ENCODE measurements at regions not wholly inside any gene's neighbourhood (a gene's known extent, or its start where the extent isn't known, plus 50 kb on each side); places are given as distances from the start of the nearest gene placed in this dataset.

DNA sequence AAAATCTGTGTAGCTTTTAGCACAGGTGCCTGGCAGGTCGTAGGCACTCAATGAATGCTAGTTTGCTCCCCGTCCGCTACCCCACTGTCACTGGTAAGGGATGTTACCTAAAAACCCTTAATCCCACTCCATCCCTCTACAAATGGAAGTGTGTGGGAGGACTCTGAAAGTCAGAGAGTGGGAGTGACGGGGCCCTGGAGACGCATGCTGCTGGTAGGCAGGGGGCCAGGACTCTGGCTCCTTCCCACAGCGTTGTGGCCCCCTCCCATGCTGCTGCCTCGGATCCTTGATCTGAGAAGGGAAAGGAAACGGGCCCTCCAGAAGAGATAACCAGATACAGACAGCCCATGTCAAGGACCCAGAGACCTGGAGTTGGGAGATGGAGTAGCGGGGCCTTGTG is 249.3 kb downstream of the HAUS1 start:
- no peak for DNase-seq

GRCh38 chr18:46356278-46357033 is 252.3 kb downstream of the HAUS1 start:
- no peak for DNase-seq

DNA sequence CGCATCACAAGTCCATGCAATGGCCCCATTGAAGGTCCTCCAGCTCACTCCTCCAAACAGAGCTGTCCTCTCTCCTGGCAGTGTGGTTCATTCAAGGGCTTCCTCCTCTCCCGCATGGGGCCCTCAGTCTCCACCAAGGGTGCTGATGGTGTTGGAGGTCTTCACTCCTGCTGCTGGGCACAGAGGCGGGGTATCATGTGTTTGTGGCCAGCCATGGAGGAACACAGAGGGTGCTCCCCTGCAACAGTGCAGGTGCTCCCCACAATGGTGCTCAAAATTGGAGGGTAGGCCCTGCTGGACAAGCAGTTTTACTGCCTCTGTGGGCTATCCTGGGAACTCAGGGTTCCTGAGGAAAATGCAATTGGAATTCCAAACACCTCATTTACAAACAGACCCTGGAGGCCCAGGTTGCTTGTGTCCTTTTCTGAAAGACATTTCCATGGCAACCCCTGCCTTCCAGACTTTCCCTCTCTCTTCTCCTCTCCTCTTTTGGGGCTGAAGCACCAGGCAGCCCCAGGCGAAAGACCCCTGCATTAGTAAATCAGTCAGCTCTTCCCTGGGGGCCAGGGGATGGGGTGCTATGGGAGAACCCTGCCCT is 256.0 kb downstream of the HAUS1 start:
- DNase-seq, result no peak

DNA sequence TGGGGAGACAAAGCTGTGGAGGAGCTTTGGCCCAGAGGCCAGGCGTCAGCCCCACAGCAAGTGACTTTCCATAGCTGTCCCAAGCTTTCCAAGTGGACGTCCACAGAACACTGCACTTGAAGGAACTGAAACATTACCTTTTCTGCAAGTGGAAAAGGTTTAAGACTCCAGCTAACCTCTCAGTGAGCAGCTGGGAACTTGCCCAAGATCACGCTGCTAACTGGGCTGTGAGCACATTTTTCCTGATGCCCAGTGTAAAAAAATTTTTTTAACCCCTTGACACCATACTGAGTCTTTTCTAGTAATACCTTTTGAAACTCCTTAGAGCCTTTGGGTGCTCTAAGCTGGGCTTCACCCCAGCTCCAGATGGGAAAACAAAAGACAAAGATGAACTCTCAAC is 256.7 kb downstream of the HAUS1 start:
- DNase-seq, result no peak

- DNase-seq, result no peak
These were observed 258.3 kb downstream of the HAUS1 start for GRCh38 chr18:46362533-46362932.

DNA sequence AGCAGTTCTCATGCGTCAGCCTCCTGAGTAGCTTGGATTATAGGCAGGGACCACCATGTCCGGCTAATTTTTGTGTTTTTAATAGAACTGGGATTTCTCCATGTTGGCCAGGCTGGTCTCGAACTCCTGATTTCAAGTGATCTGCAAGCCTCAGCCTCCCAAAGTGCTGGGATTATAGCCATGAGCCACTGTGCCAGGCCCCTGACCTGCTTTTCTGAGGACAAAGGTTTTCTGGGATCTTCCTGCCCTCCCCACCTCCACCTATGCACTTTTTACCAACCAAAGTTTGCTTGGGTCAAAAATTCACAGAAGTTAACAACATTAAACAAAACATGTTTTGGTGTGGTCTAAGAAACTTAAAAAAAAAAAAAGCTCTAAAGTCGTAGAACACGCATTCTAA is 259.9 kb downstream of the HAUS1 start:
- no peak for DNase-seq

- DNase-seq, result no peak
These were observed 262.0 kb downstream of the HAUS1 start for GRCh38 chr18:46366201-46366600.

- DNase-seq, result no peak
These were observed 262.7 kb downstream of the HAUS1 start for GRCh38 chr18:46366751-46367376.

DNA sequence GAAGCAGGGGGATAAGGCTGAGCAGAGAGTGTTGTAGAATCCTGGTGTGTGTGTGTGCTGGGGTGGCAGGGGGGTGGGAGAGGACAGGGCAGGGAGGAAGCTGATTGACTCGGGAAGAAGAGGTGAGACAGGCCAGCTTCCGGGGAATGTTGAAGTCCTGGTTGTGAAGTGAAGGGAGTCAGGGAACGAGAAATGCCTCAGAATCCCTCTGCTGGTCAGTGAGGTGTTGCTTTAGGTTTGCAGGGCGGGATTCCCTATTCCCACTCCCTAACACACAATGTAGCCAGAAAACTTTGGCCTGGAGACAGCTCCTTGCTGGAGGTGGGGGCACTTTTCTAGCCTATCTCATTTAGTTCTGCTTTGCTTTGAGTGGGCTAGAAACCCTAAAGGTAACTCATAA is 265.1 kb downstream of the HAUS1 start:
- DNase-seq, result no peak

GRCh38 chr18:46370898-46371297 is 266.7 kb downstream of the HAUS1 start:
- DNase-seq, result no peak

GRCh38 chr18:46372670-46373069 is 268.5 kb downstream of the HAUS1 start:
- no peak for DNase-seq

GRCh38 chr18:46373131-46373530 is 268.9 kb downstream of the HAUS1 start:
- no peak for DNase-seq

DNA sequence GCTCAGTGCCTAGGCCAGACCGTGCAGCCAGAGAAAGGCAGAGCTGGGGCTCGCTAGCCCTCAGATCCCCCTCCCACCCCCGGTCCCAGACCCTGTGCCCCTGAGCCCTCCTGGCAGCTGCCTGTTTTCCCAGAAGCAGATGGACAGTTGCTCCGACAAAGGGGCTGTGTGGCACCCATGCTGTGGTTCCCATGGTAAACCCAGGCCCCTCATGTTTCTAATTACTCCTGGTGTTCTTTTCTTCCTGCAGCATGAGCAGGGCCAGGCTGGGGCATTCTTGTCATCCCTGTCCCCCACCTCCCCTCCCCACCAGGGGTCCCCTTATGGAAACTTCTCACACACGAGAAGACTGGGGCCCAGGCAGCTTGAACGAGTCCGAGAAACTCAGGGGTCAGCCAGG is 269.6 kb downstream of the HAUS1 start:
- DNase-seq, result no peak

DNA sequence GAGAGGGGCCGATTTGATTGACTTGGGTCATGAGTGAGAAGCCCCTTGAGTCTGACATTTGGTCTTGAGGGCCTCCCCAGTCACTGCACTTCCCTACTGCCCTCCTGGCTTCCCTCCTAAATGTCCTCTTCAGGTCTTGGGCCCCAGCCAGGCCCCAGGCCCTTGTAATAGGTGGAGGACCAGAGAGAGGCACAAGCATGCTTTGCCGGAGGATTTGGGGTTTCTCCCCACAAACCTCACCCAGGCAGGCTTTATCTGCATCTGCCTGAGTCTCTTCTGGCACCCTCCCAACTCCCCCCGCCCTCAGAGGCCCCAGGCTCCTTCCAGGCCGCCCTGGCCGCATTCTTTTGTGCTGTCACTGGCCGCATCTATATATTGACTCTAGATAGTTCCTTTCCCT is 270.7 kb downstream of the HAUS1 start:
- no peak for DNase-seq

DNA sequence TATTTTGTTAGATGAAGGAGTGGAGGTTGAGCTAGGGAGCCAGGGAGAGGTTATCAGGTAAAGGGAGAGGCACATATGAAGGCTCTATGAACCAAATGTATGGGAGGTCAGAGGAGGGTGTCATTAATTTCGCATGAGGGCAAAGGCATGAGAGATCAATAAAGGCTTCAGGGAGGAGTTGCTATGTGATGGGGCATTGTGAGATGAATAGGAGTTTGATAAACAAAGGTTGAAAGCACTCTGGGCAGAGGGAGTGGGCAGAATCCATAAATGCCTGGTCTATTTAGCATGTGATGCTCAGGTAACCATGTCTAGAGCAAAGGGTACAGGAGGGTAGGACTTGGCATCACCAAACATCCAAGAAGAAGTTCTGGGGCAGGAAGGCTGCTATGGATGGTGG is 273.4 kb downstream of the HAUS1 start:
- no peak for DNase-seq

GRCh38 chr18:46378126-46378863 is 274.1 kb downstream of the HAUS1 start:
- DNase-seq, result no peak

DNA sequence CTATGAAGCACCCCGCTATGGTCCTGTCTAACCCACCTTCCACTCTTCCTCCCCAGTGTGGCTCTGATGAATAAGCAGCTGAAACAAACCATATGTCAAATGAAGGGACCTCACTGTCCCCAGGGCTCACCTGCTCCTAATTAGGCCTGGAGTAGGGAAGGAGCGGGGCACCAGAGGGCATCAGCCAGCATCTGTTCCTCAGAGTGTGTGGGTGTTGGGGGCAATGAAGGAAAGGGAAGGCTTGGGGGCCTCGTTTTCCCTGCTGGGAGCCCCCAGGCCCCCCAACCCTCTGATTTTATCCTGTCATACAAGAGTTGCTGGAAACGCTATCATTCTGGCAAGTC is 274.7 kb downstream of the HAUS1 start:
- DNase-seq, result no peak

GRCh38 chr18:46379323-46379950 is 275.3 kb downstream of the HAUS1 start:
- DNase-seq, result no peak

DNA sequence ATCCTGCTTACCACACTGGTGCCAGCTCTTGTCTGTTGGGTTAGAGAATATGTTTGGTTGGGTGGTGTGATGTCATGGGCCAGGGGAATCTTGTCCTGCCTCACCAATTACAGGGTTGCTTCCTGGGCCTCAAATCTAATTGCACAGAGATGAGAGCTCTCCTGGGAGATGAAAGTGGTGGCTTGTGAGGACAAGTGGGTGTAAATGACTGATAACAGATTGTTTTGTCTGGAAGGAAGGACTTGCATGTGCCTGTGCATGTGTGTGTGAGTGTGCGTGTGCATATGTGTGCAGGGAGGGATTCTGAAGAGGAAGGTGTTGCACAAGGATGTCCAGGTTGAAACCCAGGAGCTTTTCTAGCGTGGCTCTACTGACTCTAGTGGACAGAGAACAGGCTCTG is 271.9 kb downstream of the LOXHD1 start:
- DNase-seq, result no peak

- no peak for DNase-seq
These were observed 270.2 kb downstream of the LOXHD1 start for GRCh38 chr18:46386788-46387187.

- DNase-seq, result no peak
These were observed 269.4 kb downstream of the LOXHD1 start for GRCh38 chr18:46387441-46388131.

DNA sequence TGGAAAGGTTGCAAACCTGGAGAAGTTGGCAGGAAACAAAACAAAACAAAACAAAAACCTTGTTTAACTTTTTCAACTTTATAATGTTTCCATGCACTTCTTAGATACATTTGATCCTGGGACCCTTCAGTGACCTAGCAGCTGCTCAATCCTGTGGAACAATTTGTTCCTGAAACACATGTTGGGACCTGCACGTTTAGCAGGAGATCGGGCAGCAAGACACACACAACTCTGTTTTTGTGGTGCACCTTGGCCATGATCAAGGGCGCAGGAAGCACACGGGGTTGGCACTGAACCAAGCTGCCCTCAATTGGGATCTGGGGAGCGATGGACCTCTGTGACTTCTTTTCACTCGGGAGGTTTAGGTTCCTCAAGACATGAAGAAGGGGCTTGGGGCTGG is 268.7 kb downstream of the LOXHD1 start:
- no peak for DNase-seq

- DNase-seq, result no peak
These were observed 264.4 kb downstream of the LOXHD1 start for GRCh38 chr18:46392576-46392975.

Data from activated naive CD4-positive, alpha-beta T cell treated with anti-CD3 and anti-CD28 coated beads, Interleukin-2, amount 50 U/mL, for 16 hours (primary cell).